ENCODE measurements at regions not wholly inside any gene's neighbourhood (a gene's known extent, or its start where the extent isn't known, plus 50 kb on each side); places are given as distances from the start of the nearest gene placed in this dataset.

GRCh38 chr4:156559346-156559745, 412.3 kb downstream of the PDGFC start:
- Histone ChIP-seq H3K4me2 (no peak overlapping the region), H3K4me1 (ENCODE audit: insufficient read depth) (no peaks in the 10 kb centered on the region), H3F3A (replicated peaks; ENCODE audit: low read depth) (no peaks in the 10 kb centered on the region), H3K27ac (ENCODE audit: low read depth) (no peak overlapping the region), H3K27me3 (ENCODE audit: insufficient read depth) (no peaks in the 10 kb centered on the region), H3K4me3 (no peak overlapping the region), H4K20me1 (replicated peaks; ENCODE audit: insufficient read depth) (no peaks in the 10 kb centered on the region), H3K9me2 (ENCODE audit: insufficient read depth) (peaks cover 9% of the 10 kb centered on the region; the same call in 1 of the 2 replicates), H3K79me2 (replicated peaks; ENCODE audit: insufficient read depth) (no peaks in the 10 kb centered on the region), H2AFZ (0 out of 2 replicates have a peak overlapping the region, but pooled peaks have one; percentile 2), H3K36me3 (ENCODE audit: insufficient read depth) (no peaks in the 10 kb centered on the region)
- TF ChIP-seq NANOG (IDR thresholded peaks at IDR 0.05; ENCODE audit: borderline replicate concordance) (no peak), STAT1 (IDR thresholded peaks at IDR 0.05; ENCODE audit: unreplicated experiment) (no peak), POLR2AphosphoS5 (IDR thresholded peaks at IDR 0.05; ENCODE audit: low read depth) (no peak), ZNF331 (CRISPR knock-in tag; IDR thresholded peaks at IDR 0.05; ENCODE audit: low read depth) (no peak)
- TF ChIP-seq, protein P1, sequence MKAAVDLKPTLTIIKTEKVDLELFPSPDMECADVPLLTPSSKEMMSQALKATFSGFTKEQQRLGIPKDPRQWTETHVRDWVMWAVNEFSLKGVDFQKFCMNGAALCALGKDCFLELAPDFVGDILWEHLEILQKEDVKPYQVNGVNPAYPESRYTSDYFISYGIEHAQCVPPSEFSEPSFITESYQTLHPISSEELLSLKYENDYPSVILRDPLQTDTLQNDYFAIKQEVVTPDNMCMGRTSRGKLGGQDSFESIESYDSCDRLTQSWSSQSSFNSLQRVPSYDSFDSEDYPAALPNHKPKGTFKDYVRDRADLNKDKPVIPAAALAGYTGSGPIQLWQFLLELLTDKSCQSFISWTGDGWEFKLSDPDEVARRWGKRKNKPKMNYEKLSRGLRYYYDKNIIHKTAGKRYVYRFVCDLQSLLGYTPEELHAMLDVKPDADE (IDR thresholded peaks at IDR 0.05), result no peak
- Mint-ChIP-seq H3K27ac (no peak overlapping the region), H3K4me3 (no peak overlapping the region), H3K36me3 (ENCODE audit: low read depth) (no peaks in the 10 kb centered on the region), H3K27me3 (ENCODE audit: insufficient read depth, low read depth, poor library complexity) (no peaks in the 10 kb centered on the region), H3K4me1 (no peaks in the 10 kb centered on the region), H3K9me3 (no peaks in the 10 kb centered on the region)
- ATAC-seq (no peak), DNase-seq (ENCODE audit: low spot score) (no peak)

DNA sequence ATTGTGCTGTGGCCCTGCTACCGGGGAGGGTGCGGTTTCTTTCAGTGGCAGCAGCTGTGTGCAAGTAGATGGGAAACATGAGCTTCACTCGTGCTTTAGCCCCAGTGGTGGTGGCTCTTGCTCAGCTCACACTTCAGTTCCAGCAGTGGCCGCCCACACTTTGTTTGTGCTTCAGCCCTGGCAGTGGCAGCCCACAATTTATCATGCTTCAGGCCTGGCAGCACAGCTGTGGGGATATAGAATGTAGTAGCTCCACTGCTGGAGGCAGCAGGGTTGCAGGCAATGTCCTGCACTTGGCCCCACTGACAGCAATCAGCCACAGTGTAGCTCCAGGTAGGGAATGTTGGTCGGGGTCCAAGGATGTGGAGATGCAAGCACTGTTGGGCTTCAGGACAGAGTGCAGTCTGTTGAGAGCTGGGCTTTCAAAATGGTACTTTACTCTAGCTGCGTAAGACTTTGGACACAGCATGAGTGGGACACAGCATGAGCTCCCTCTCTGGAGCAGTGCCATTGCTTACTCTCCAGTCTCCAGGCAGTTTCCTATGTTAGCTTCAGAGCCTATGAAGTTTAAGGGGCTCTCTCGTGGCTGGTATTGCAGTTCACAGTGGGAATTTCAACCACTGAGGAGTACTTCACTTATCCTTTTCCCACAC, 413.1 kb downstream of the PDGFC start:
- no peaks in the 10 kb centered on the region for H3K27me3 Mint-ChIP-seq (ENCODE audit: insufficient read depth, low read depth, poor library complexity)
- no peaks in the 10 kb centered on the region for H3K4me1 Mint-ChIP-seq
- Histone ChIP-seq H3K27ac (ENCODE audit: low read depth) (no peak overlapping the region), H3F3A (replicated peaks; ENCODE audit: low read depth) (no peaks in the 10 kb centered on the region), H4K20me1 (replicated peaks; ENCODE audit: insufficient read depth) (no peaks in the 10 kb centered on the region), H3K36me3 (ENCODE audit: insufficient read depth) (no peaks in the 10 kb centered on the region), H3K27me3 (ENCODE audit: insufficient read depth) (no peaks in the 10 kb centered on the region), H3K79me2 (replicated peaks; ENCODE audit: insufficient read depth) (no peaks in the 10 kb centered on the region), H2AFZ (peak overlapping the region; percentile 54; the same call in 1 of the 2 replicates), H3K9me2 (ENCODE audit: insufficient read depth) (peaks cover 9% of the 10 kb centered on the region; the same call in 1 of the 2 replicates), H3K4me3 (no peak overlapping the region), H3K4me2 (no peak overlapping the region), H3K4me1 (ENCODE audit: insufficient read depth) (no peaks in the 10 kb centered on the region)
- no peak for DNase-seq (ENCODE audit: low spot score)
- no peak; the same call in 1 of the 3 replicates for ATAC-seq
- H3K9me3 Mint-ChIP-seq, result no peaks in the 10 kb centered on the region
- no peak overlapping the region for H3K4me3 Mint-ChIP-seq
- no peak overlapping the region for H3K27ac Mint-ChIP-seq
- no peaks in the 10 kb centered on the region for H3K36me3 Mint-ChIP-seq (ENCODE audit: low read depth)
- TF ChIP-seq EZH2 (IDR thresholded peaks at IDR 0.05; ENCODE audit: low read depth, unreplicated experiment) (no peak), ZNF331 (CRISPR knock-in tag; IDR thresholded peaks at IDR 0.05; ENCODE audit: low read depth) (no peak), JUNB (IDR thresholded peaks at IDR 0.05; ENCODE audit: unreplicated experiment) (no peak), ZNF462 (CRISPR knock-in tag; IDR thresholded peaks at IDR 0.05) (no peak), CREB1 (CRISPR knock-in tag; IDR thresholded peaks at IDR 0.05; ENCODE audit: low read depth) (no peak), POLR2AphosphoS5 (IDR thresholded peaks at IDR 0.05; ENCODE audit: low read depth) (no peak)
- TF ChIP-seq, protein P1 (IDR thresholded peaks at IDR 0.05), result no peak

Measured in GM23338 (cell line).